ENCODE measurements at regions not wholly inside any gene's neighbourhood (a gene's known extent, or its start where the extent isn't known, plus 50 kb on each side); places are given as distances from the start of the nearest gene placed in this dataset.

- POLR2A ChIA-PET: no interaction called here
- H3K27me3 ChIP-seq (ENCODE audit: control insufficient read depth in 1 of 2, insufficient read depth in 2 of 2, low read length in 2 of 2): no peaks in the 10 kb centered on the region
- no peak overlapping the region for H2AFZ ChIP-seq (ENCODE audit: low read length)
- ATAC-seq (no peak), DNase-seq (ENCODE audit: low spot score) (no peak), FAIRE-seq (no peak)
- TF ChIP-seq CAMTA2 (CRISPR knock-in tag; IDR thresholded peaks at IDR 0.05; ENCODE audit: borderline replicate concordance): no peak
- no peak for TF ChIP-seq ZNF772 (CRISPR knock-in tag; IDR thresholded peaks at IDR 0.05)
- no peak for TF ChIP-seq SAFB2 (CRISPR knock-in tag; IDR thresholded peaks at IDR 0.05; ENCODE audit: borderline replicate concordance, low read depth)
- no peak for TF ChIP-seq ELF4 (CRISPR knock-in tag; IDR thresholded peaks at IDR 0.05; ENCODE audit: borderline replicate concordance)
- TF ChIP-seq EED (CRISPR knock-in tag; IDR thresholded peaks at IDR 0.05): no peak
- TF ChIP-seq ZFP36L2 (CRISPR knock-in tag; IDR thresholded peaks at IDR 0.05): no peak
- no peak for TF ChIP-seq CC2D1A (CRISPR knock-in tag; IDR thresholded peaks at IDR 0.05)
- no peak for TF ChIP-seq THAP11 (CRISPR knock-in tag; IDR thresholded peaks at IDR 0.05)
- no peak for TF ChIP-seq HOXA5 (CRISPR knock-in tag; IDR thresholded peaks at IDR 0.05)
- TF ChIP-seq RELA (CRISPR knock-in tag; IDR thresholded peaks at IDR 0.05): no peak
- TF ChIP-seq NCOA5 (CRISPR knock-in tag; IDR thresholded peaks at IDR 0.05): no peak
- TF ChIP-seq ZNF441 (CRISPR knock-in tag; IDR thresholded peaks at IDR 0.05; ENCODE audit: borderline replicate concordance): no peak
- TF ChIP-seq TFDP2 (CRISPR knock-in tag; IDR thresholded peaks at IDR 0.05): no peak
- TF ChIP-seq ZNF839 (CRISPR knock-in tag; IDR thresholded peaks at IDR 0.05; ENCODE audit: borderline replicate concordance): no peak
- no peak for TF ChIP-seq ZNF138 (CRISPR knock-in tag; IDR thresholded peaks at IDR 0.05; ENCODE audit: low read depth)
- TF ChIP-seq KDM2A (CRISPR knock-in tag; IDR thresholded peaks at IDR 0.05; ENCODE audit: borderline replicate concordance, low read depth): no peak
- no peak for TF ChIP-seq MLX (CRISPR knock-in tag; IDR thresholded peaks at IDR 0.05)
- no peak for TF ChIP-seq TRIM22 (IDR thresholded peaks at IDR 0.05)
- H3K79me2 ChIP-seq (ENCODE audit: insufficient read depth, low read length): no peaks in the 10 kb centered on the region
- BruUV-seq (replicated peaks): no TSS peak
- no peaks in the 10 kb centered on the region for H3K9me3 ChIP-seq (ENCODE audit: low read length)
- intact Hi-C loops (cut with micrococcal nuclease; ENCODE audit: unreplicated experiment): no loop called here
- H3K4me1 ChIP-seq (ENCODE audit: insufficient read depth, low read length): no peaks in the 10 kb centered on the region
- no peak overlapping the region for H3K27ac ChIP-seq (ENCODE audit: extremely low read length, insufficient read depth, low read length)
- in situ Hi-C loops (cut with HindIII; ENCODE audit: extremely low pct_ligation_motif_present, low pct_unique_long_range_greater_than_20kb): no loop called here
- H4K20me1 ChIP-seq (ENCODE audit: insufficient read depth, low read length): no peaks in the 10 kb centered on the region
- H3K9ac ChIP-seq (ENCODE audit: insufficient read depth, low read depth, low read length): no peak overlapping the region
- CTCF ChIA-PET (ENCODE audit: low intra/inter-chr PET ratio, low total read pairs): no interaction called here
- WGBS (ENCODE audit: low lambda C conversion rate): 90% methylated on average over 3 of the region's 3 CpGs
- H3K4me2 ChIP-seq (ENCODE audit: low read depth, low read length): no peak overlapping the region
- H3K36me3 ChIP-seq (replicated peaks in 1 of 2; ENCODE audit: control insufficient read depth in 1 of 2, insufficient read depth in 2 of 2, low read length in 2 of 2): no peaks in the 10 kb centered on the region
- H3K4me3 ChIP-seq (replicated peaks in 1 of 3; ENCODE audit: insufficient read depth in 1 of 3, low read depth in 2 of 3, low read length in 3 of 3): no peak overlapping the region
Observed at GRCh38 chr12:123051556-123051955, 71.1 kb downstream of the ARL6IP4 start.

All from HepG2 (cell line).